ENCODE measurements at regions not wholly inside any gene's neighbourhood (a gene's known extent, or its start where the extent isn't known, plus 50 kb on each side); places are given as distances from the start of the nearest gene placed in this dataset.

DNA sequence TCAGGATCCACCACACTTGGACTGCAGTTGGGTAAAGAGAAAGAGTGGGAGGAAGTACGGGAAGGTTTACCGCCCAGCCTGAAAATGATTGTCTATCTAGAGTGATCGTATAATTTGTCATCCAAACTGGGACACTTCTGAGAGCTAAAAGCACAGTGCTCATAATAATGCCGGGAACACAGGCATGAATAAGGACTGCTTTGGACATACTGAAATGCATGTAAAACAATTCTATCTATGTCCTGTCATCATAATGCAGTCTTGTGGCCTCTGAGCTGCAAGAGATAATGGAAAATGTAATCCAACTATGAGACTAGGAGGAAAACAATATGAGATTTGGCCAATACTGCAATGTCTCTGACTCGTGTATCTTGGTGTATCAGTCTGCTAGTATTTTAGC lies 435.5 kb downstream of the SOX11 start:
- TF ChIP-seq CSDC2 (CRISPR knock-in tag; IDR thresholded peaks at IDR 0.05) (no peak), ISL1 (CRISPR knock-in tag; IDR thresholded peaks at IDR 0.05) (no peak), RARB (CRISPR knock-in tag; IDR thresholded peaks at IDR 0.05) (no peak), OSR1 (CRISPR knock-in tag; IDR thresholded peaks at IDR 0.05) (no peak), ESRRG (CRISPR knock-in tag; IDR thresholded peaks at IDR 0.05) (no peak), SNAI2 (CRISPR knock-in tag; IDR thresholded peaks at IDR 0.05) (no peak), TCF4 (CRISPR knock-in tag; IDR thresholded peaks at IDR 0.05; ENCODE audit: borderline replicate concordance) (no peak), ZC3H10 (CRISPR knock-in tag; IDR thresholded peaks at IDR 0.05) (no peak), TOX (CRISPR knock-in tag; IDR thresholded peaks at IDR 0.05; ENCODE audit: borderline replicate concordance) (no peak)
- TF ChIP-seq, protein P1, sequence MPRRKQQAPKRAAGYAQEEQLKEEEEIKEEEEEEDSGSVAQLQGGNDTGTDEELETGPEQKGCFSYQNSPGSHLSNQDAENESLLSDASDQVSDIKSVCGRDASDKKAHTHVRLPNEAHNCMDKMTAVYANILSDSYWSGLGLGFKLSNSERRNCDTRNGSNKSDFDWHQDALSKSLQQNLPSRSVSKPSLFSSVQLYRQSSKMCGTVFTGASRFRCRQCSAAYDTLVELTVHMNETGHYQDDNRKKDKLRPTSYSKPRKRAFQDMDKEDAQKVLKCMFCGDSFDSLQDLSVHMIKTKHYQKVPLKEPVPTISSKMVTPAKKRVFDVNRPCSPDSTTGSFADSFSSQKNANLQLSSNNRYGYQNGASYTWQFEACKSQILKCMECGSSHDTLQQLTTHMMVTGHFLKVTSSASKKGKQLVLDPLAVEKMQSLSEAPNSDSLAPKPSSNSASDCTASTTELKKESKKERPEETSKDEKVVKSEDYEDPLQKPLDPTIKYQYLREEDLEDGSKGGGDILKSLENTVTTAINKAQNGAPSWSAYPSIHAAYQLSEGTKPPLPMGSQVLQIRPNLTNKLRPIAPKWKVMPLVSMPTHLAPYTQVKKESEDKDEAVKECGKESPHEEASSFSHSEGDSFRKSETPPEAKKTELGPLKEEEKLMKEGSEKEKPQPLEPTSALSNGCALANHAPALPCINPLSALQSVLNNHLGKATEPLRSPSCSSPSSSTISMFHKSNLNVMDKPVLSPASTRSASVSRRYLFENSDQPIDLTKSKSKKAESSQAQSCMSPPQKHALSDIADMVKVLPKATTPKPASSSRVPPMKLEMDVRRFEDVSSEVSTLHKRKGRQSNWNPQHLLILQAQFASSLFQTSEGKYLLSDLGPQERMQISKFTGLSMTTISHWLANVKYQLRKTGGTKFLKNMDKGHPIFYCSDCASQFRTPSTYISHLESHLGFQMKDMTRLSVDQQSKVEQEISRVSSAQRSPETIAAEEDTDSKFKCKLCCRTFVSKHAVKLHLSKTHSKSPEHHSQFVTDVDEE (CRISPR knock-in tag; IDR thresholded peaks at IDR 0.05): no peak
- no peak for ATAC-seq

DNA sequence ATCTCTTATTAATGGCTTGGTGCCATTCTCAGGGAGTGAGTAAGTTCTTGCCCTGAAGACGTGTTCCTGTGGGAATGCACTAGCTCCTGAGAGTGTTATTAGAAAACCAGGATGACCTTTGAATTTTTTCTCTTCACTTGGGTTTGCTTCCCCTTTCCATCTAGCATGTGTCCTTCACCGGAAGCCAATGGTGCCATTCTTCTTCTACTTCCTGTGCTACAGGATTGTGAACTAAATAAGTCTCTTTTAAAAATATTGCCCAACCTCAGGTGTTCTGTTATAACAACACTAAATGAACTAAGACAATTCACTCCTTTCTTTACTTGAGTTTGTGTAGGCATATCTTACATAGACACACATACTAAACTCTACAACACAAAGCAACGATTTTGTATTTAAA lies 447.0 kb downstream of the SOX11 start:
- TF ChIP-seq GLIS3 (CRISPR knock-in tag; IDR thresholded peaks at IDR 0.05): no peak
- no peak for TF ChIP-seq ISL1 (CRISPR knock-in tag; IDR thresholded peaks at IDR 0.05)
- no peak for TF ChIP-seq TCF4 (CRISPR knock-in tag; IDR thresholded peaks at IDR 0.05; ENCODE audit: borderline replicate concordance)
- no peak for TF ChIP-seq ZFP3 (CRISPR knock-in tag; IDR thresholded peaks at IDR 0.05)
- no peak for TF ChIP-seq SNAI2 (CRISPR knock-in tag; IDR thresholded peaks at IDR 0.05)
- TF ChIP-seq ZFP30 (CRISPR knock-in tag; IDR thresholded peaks at IDR 0.05): no peak
- TF ChIP-seq ARNTL (CRISPR knock-in tag; IDR thresholded peaks at IDR 0.05; ENCODE audit: borderline replicate concordance, low read depth): no peak
- TF ChIP-seq, protein P2, sequence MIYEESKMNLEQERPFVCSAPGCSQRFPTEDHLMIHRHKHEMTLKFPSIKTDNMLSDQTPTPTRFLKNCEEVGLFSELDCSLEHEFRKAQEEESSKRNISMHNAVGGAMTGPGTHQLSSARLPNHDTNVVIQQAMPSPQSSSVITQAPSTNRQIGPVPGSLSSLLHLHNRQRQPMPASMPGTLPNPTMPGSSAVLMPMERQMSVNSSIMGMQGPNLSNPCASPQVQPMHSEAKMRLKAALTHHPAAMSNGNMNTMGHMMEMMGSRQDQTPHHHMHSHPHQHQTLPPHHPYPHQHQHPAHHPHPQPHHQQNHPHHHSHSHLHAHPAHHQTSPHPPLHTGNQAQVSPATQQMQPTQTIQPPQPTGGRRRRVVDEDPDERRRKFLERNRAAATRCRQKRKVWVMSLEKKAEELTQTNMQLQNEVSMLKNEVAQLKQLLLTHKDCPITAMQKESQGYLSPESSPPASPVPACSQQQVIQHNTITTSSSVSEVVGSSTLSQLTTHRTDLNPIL (CRISPR knock-in tag; IDR thresholded peaks at IDR 0.05; ENCODE audit: low read depth): no peak
- TF ChIP-seq BACH2 (CRISPR knock-in tag; IDR thresholded peaks at IDR 0.05; ENCODE audit: borderline replicate concordance): no peak
- TF ChIP-seq CSDC2 (CRISPR knock-in tag; IDR thresholded peaks at IDR 0.05): no peak
- no peak for TF ChIP-seq ZNF8 (CRISPR knock-in tag; IDR thresholded peaks at IDR 0.05)
- no peak for TF ChIP-seq PPARA (CRISPR knock-in tag; IDR thresholded peaks at IDR 0.05; ENCODE audit: borderline replicate concordance)
- TF ChIP-seq ZNF565 (CRISPR knock-in tag; conservative IDR thresholded peaks at IDR 0.05; ENCODE audit: low read depth): no peak
- TF ChIP-seq, protein P3, sequence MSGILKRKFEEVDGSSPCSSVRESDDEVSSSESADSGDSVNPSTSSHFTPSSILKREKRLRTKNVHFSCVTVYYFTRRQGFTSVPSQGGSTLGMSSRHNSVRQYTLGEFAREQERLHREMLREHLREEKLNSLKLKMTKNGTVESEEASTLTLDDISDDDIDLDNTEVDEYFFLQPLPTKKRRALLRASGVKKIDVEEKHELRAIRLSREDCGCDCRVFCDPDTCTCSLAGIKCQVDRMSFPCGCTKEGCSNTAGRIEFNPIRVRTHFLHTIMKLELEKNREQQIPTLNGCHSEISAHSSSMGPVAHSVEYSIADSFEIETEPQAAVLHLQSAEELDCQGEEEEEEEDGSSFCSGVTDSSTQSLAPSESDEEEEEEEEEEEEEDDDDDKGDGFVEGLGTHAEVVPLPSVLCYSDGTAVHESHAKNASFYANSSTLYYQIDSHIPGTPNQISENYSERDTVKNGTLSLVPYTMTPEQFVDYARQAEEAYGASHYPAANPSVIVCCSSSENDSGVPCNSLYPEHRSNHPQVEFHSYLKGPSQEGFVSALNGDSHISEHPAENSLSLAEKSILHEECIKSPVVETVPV (CRISPR knock-in tag; IDR thresholded peaks at IDR 0.05): no peak
- TF ChIP-seq, protein P4, sequence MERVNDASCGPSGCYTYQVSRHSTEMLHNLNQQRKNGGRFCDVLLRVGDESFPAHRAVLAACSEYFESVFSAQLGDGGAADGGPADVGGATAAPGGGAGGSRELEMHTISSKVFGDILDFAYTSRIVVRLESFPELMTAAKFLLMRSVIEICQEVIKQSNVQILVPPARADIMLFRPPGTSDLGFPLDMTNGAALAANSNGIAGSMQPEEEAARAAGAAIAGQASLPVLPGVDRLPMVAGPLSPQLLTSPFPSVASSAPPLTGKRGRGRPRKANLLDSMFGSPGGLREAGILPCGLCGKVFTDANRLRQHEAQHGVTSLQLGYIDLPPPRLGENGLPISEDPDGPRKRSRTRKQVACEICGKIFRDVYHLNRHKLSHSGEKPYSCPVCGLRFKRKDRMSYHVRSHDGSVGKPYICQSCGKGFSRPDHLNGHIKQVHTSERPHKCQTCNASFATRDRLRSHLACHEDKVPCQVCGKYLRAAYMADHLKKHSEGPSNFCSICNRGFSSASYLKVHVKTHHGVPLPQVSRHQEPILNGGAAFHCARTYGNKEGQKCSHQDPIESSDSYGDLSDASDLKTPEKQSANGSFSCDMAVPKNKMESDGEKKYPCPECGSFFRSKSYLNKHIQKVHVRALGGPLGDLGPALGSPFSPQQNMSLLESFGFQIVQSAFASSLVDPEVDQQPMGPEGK (CRISPR knock-in tag; IDR thresholded peaks at IDR 0.05; ENCODE audit: borderline replicate concordance): no peak
- no peak for TF ChIP-seq ZNF70 (CRISPR knock-in tag; IDR thresholded peaks at IDR 0.05)
- TF ChIP-seq, protein P5, sequence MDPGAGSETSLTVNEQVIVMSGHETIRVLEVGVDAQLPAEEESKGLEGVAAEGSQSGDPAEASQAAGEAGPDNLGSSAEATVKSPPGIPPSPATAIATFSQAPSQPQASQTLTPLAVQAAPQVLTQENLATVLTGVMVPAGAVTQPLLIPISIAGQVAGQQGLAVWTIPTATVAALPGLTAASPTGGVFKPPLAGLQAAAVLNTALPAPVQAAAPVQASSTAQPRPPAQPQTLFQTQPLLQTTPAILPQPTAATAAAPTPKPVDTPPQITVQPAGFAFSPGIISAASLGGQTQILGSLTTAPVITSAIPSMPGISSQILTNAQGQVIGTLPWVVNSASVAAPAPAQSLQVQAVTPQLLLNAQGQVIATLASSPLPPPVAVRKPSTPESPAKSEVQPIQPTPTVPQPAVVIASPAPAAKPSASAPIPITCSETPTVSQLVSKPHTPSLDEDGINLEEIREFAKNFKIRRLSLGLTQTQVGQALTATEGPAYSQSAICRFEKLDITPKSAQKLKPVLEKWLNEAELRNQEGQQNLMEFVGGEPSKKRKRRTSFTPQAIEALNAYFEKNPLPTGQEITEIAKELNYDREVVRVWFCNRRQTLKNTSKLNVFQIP (CRISPR knock-in tag; IDR thresholded peaks at IDR 0.05; ENCODE audit: borderline replicate concordance, low read depth): no peak
- ATAC-seq: no peak

DNA sequence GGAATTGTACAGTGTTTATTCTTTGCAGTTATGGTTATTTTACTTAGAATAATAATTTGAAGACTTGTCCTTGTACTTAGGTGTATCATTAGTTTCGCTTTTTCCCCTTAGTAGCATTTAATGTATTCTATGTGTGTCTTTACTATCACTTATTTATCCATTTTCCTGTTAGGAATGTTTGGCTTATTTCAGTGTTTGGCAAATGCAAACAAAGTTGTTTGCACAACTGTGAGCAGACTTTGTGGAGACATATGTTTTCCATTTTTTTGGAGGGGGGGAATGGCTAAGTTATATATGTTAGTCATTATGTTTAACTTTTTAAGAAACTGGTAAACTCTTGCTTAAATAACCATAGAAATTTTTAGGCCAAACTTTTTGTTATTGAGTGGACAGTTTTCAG lies 447.7 kb downstream of the SOX11 start:
- ATAC-seq: no peak
- TF ChIP-seq ZNF8 (CRISPR knock-in tag; IDR thresholded peaks at IDR 0.05): no peak
- TF ChIP-seq, protein P1 (CRISPR knock-in tag; IDR thresholded peaks at IDR 0.05): no peak
- no peak for TF ChIP-seq ZC3H10 (CRISPR knock-in tag; IDR thresholded peaks at IDR 0.05)
- TF ChIP-seq, protein P2 (CRISPR knock-in tag; IDR thresholded peaks at IDR 0.05; ENCODE audit: low read depth): no peak
- TF ChIP-seq ZNF70 (CRISPR knock-in tag; IDR thresholded peaks at IDR 0.05): no peak
- TF ChIP-seq BACH2 (CRISPR knock-in tag; IDR thresholded peaks at IDR 0.05; ENCODE audit: borderline replicate concordance): no peak
- no peak for TF ChIP-seq RARB (CRISPR knock-in tag; IDR thresholded peaks at IDR 0.05)
- TF ChIP-seq ZNF565 (CRISPR knock-in tag; conservative IDR thresholded peaks at IDR 0.05; ENCODE audit: low read depth): no peak

All from SK-N-SH treated with all-trans-retinoic acid at 6 μM for 48 hours (cell line).